CD14-positive monocyte (primary cell): ENCODE measurements at regions not wholly inside any gene's neighbourhood (a gene's known extent, or its start where the extent isn't known, plus 50 kb on each side); places are given as distances from the start of the nearest gene placed in this dataset.

Experiments
- DNase-seq, 3 donors: peaks; one replicate each; pipeline ENCODE4 v3.0.0-alpha.2; 2011 to 2022
- H2AFZ ChIP-seq: 2 replicates; pipeline ENCODE4 v1.6.0; 2012; ENCODE audit warnings: mild to moderate bottlenecking, low read depth, low read length, inconsistent platforms; ENCODE audit not compliant: insufficient read depth, poor library complexity, severe bottlenecking
- H3K27ac ChIP-seq, 2 donors: 1 replicate in 1 of 2; 2 replicates in 1 of 2; pipeline ENCODE4 v1.5.1; 2012 to 2013; ENCODE audit warnings: low read length in 2 of 2, control low read depth in 1 of 2, inconsistent platforms in 1 of 2, low read depth in 1 of 2, mild to moderate bottlenecking in 1 of 2
- H3K27me3 ChIP-seq, 2 donors: one replicate each; pipeline versions ENCODE4 v1.6.0 to v1.6.1; 2011 to 2013; ENCODE audit warnings: low read length in 2 of 2; ENCODE audit not compliant: control insufficient read depth in 2 of 2, insufficient read depth in 2 of 2
- H3K36me3 ChIP-seq, 2 donors: replicated peaks in 1 of 2; 1 replicate in 1 of 2; 2 replicates in 1 of 2; pipeline versions ENCODE4 v1.5.1 to v1.6.1; 2012 to 2013; ENCODE audit warnings: low read length in 2 of 2, control low read depth in 1 of 2, inconsistent platforms in 1 of 2, mild to moderate bottlenecking in 1 of 2; ENCODE audit not compliant: insufficient read depth in 2 of 2, control insufficient read depth in 1 of 2
- H3K4me1 ChIP-seq, 2 donors: 1 replicate in 1 of 2; 2 replicates in 1 of 2; pipeline versions ENCODE4 v1.5.1 to v1.6.1; 2012 to 2013; ENCODE audit warnings: low read length in 2 of 2, control low read depth in 1 of 2, inconsistent platforms in 1 of 2, mild to moderate bottlenecking in 1 of 2, moderate library complexity in 1 of 2; ENCODE audit not compliant: insufficient read depth in 2 of 2, control insufficient read depth in 1 of 2
- H3K4me2 ChIP-seq: replicated peaks from 2 replicates; pipeline ENCODE3; 2012; ENCODE audit warnings: low read length, moderate library complexity, mild to moderate bottlenecking; ENCODE audit not compliant: poor library complexity, severe bottlenecking; ENCODE audit errors: extremely low read depth
- H3K4me3 ChIP-seq, 3 experiments: fragments of 200-600 bp in 1 of 3; sonication (generic) in 1 of 3; replicated peaks in 1 of 3; 1 replicate in 2 of 3; 2 replicates in 1 of 3; pipeline ENCODE4 v1.5.1; 2011 to 2013; ENCODE audit warnings: low read length in 3 of 3, mild to moderate bottlenecking in 3 of 3, control low read depth in 2 of 3, low read depth in 2 of 3, inconsistent platforms in 1 of 3, moderate library complexity in 1 of 3
- H3K79me2 ChIP-seq: 2 replicates; pipeline ENCODE4 v1.6.0; 2012; ENCODE audit warnings: mild to moderate bottlenecking, control low read depth, inconsistent platforms, low read length, moderate library complexity; ENCODE audit not compliant: insufficient read depth
- H3K9ac ChIP-seq: 2 replicates; pipeline ENCODE4 v1.6.0; 2017; ENCODE audit warnings: low read length, mild to moderate bottlenecking; ENCODE audit not compliant: insufficient read depth, poor library complexity, severe bottlenecking
- H3K9me3 ChIP-seq, 2 donors: replicated peaks in 1 of 2; 1 replicate in 1 of 2; 2 replicates in 1 of 2; pipeline versions ENCODE4 v1.5.1 to v1.6.1; 2012 to 2013; ENCODE audit warnings: low read length in 2 of 2, control low read depth in 1 of 2; ENCODE audit not compliant: control insufficient read depth in 1 of 2, insufficient read depth in 1 of 2
- H4K20me1 ChIP-seq: 2 replicates; pipeline ENCODE4 v1.6.0; 2012; ENCODE audit warnings: mild to moderate bottlenecking, low read length, control low read depth, moderate library complexity; ENCODE audit not compliant: insufficient read depth
- H3K27ac Mint-ChIP-seq, 7 donors: one replicate each; pipeline ENCODE4 v1.8.0; 2020; ENCODE audit warnings: mild to moderate bottlenecking in 7 of 7, mixed read lengths in 7 of 7, moderate library complexity in 6 of 7, inconsistent platforms in 2 of 7
- H3K27me3 Mint-ChIP-seq, 3 donors: one replicate each; pipeline ENCODE4 v1.8.0; 2021 to 2022; ENCODE audit warnings: low read depth in 3 of 3, mild to moderate bottlenecking in 3 of 3, mixed read lengths in 3 of 3, moderate library complexity in 3 of 3, inconsistent platforms in 1 of 3
- H3K36me3 Mint-ChIP-seq, 2 donors: one replicate each; pipeline ENCODE4 v1.8.0; 2020; ENCODE audit warnings: mixed read lengths in 2 of 2, inconsistent platforms in 1 of 2, mild to moderate bottlenecking in 1 of 2
- H3K4me1 Mint-ChIP-seq: one replicate; pipeline ENCODE4 v1.8.0; 2020; ENCODE audit warnings: mild to moderate bottlenecking, mixed read lengths
- H3K4me3 Mint-ChIP-seq, 2 donors: one replicate each; pipeline ENCODE4 v1.8.0; 2020; ENCODE audit warnings: mild to moderate bottlenecking in 2 of 2, mixed read lengths in 2 of 2, moderate library complexity in 1 of 2
- H3K9me3 Mint-ChIP-seq, 7 donors: one replicate each; pipeline ENCODE4 v1.8.0; 2020 to 2022; ENCODE audit warnings: mixed read lengths in 7 of 7, mild to moderate bottlenecking in 6 of 7, moderate library complexity in 6 of 7, inconsistent platforms in 2 of 7
- CTCF ChIP-seq: fragments of 200-600 bp; IDR thresholded peaks from one replicate; pipeline ENCODE4 v1.8.0; 2022; ENCODE audit warnings: antibody characterized with exemption, mild to moderate bottlenecking
- WGBS: methylation state at CpG from one replicate; pipeline ENCODE4 v1.1.5; 2013; ENCODE audit warnings: missing lambda C conversion rate; ENCODE audit not compliant: insufficient coverage; 5-methylcytosine and 5-hydroxymethylcytosine counted together
- intact Hi-C, 2 donors: fragments of 100-400 bp; cut with micrococcal nuclease; formaldehyde crosslinking; loops; one replicate each; pipeline versions ENCODE4 v1.15.0 to v1.15.1; 2023

- Histone ChIP-seq H3K4me2 (no peak overlapping the region), H2AFZ (no peak overlapping the region), H4K20me1 (no peaks in the 10 kb centered on the region), H3K79me2 (no peaks in the 10 kb centered on the region), H3K9me3 (no peaks in the 10 kb centered on the region), H3K27me3 (no peaks in the 10 kb centered on the region), H3K27ac (no peak overlapping the region), H3K4me3 (no peak overlapping the region), H3K36me3 (no peaks in the 10 kb centered on the region), H3K9ac (no peak overlapping the region), H3K4me1 (no peaks in the 10 kb centered on the region)
- H3K36me3 Mint-ChIP-seq: no peaks in the 10 kb centered on the region
- no peaks in the 10 kb centered on the region for H3K27me3 Mint-ChIP-seq
- DNase-seq: no peak
- H3K27ac Mint-ChIP-seq: no peak overlapping the region
- H3K4me3 Mint-ChIP-seq: no peak overlapping the region
- no peaks in the 10 kb centered on the region for H3K4me1 Mint-ChIP-seq
- intact Hi-C loops: no loop called here
- peaks cover 0 to 7% (median 0%) of the 10 kb centered on the region in 7 donors for H3K9me3 Mint-ChIP-seq
- 40% methylated on average over 1 of the region's 3 CpGs for WGBS
- TF ChIP-seq CTCF: no peak
Observed at GRCh38 chr20:10958279-10958678, 284.5 kb upstream of the JAG1 start.

- intact Hi-C loops: no loop called here
- H3K36me3 Mint-ChIP-seq: no peaks in the 10 kb centered on the region
- WGBS: 100% methylated on average over 1 of the region's 2 CpGs
Observed at GRCh38 chr20:10960416-10960815, 286.6 kb upstream of the JAG1 start.

More at GRCh38 chr20:10960416-10960815, 286.6 kb upstream of the JAG1 start:
- no peak overlapping the region for H2AFZ ChIP-seq
- Mint-ChIP-seq H3K9me3 (peaks cover 0 to 7% (median 0%) of the 10 kb centered on the region in 7 donors), H3K27ac (no peak overlapping the region), H3K27me3 (no peaks in the 10 kb centered on the region), H3K4me3 (no peak overlapping the region), H3K4me1 (peaks cover 4% of the 10 kb centered on the region)
- TF ChIP-seq CTCF: no peak
- H3K4me3 ChIP-seq: no peak overlapping the region
- H3K9me3 ChIP-seq: no peaks in the 10 kb centered on the region
- H4K20me1 ChIP-seq: no peaks in the 10 kb centered on the region
- no peaks in the 10 kb centered on the region for H3K4me1 ChIP-seq
- no peak overlapping the region for H3K27ac ChIP-seq
- H3K79me2 ChIP-seq: no peaks in the 10 kb centered on the region
- no peak overlapping the region for H3K4me2 ChIP-seq
- no peak overlapping the region for H3K9ac ChIP-seq
- DNase-seq: no peak
- H3K36me3 ChIP-seq: no peaks in the 10 kb centered on the region
- H3K27me3 ChIP-seq: no peaks in the 10 kb centered on the region
